ENCODE measurements at regions not wholly inside any gene's neighbourhood (a gene's known extent, or its start where the extent isn't known, plus 50 kb on each side); places are given as distances from the start of the nearest gene placed in this dataset.
"Not testable (repeated sequence)": the region's sequence is repeated elsewhere in the genome, so short reads cannot be mapped to it uniquely, and the experiment has no call there.

- H3K36me3 Mint-ChIP-seq; H3K9me3 Mint-ChIP-seq; H3K4me1 Mint-ChIP-seq (ENCODE audit: low read depth); CTCF ChIA-PET; H3K4me3 Mint-ChIP-seq; H3K27ac Mint-ChIP-seq; H3K27me3 Mint-ChIP-seq; intact Hi-C loops (cut with micrococcal nuclease); POLR2A ChIA-PET; DNase-seq: not testable (repeated sequence)
Observed at GRCh38 chr5:100079163-100079562, 456.0 kb upstream of the FAM174A start.

DNA sequence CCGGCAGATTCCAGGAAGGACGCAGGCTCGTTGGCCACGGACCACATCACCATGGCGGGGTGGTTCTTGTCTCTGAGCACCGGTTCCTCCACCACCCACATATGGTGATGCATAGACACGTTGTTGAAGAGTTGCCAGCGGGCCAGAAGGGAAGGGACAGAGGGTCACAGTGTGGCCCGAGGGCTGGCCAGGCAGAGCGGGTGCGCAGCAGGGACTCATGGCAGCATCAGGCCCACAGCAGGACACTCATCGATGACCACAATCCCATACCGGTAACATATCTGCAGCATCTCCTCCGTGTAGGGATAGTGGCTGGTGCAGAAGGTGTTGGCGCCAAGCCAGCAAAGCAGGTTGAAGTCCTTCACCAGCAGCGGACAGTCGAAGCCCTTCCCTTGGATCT, 469.2 kb upstream of the FAM174A start:
- H3K9me3 Mint-ChIP-seq; CTCF ChIA-PET; H3K4me3 Mint-ChIP-seq; H3K27me3 Mint-ChIP-seq; H3K4me1 Mint-ChIP-seq (ENCODE audit: low read depth); H3K27ac Mint-ChIP-seq; DNase-seq; intact Hi-C loops (cut with micrococcal nuclease); H3K36me3 Mint-ChIP-seq; POLR2A ChIA-PET: not testable (repeated sequence)

GRCh38 chr5:100043475-100043874, 491.7 kb upstream of the FAM174A start:
- ChIA-PET CTCF (no interaction called here), POLR2A (no interaction called here)
- H3K27me3 Mint-ChIP-seq: no peaks in the 10 kb centered on the region
- no peak for DNase-seq
- intact Hi-C loops (cut with micrococcal nuclease): no loop called here
- no peaks in the 10 kb centered on the region for H3K9me3 Mint-ChIP-seq
- H3K36me3 Mint-ChIP-seq: no peaks in the 10 kb centered on the region
- H3K27ac Mint-ChIP-seq: no peak overlapping the region
- H3K4me1 Mint-ChIP-seq (ENCODE audit: low read depth): no peaks in the 10 kb centered on the region
- H3K4me3 Mint-ChIP-seq: no peak overlapping the region

DNA sequence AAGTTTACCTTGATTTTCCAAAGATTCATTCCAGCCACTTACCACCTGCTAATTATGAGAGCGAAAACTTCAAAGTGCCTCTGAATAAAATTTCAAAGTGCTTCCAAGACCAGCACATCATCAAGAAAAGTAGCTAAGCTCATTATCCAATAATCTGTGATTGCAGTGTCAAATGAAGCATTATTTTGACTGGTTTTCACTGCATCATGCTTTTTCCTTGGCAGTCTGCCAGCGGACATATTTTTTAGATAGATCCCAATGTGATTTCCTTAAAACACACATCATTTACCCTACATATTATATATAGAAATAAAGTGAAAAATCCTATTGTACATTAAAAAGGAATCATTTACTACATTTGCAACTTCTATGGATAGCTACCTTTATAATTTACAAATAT, 508.6 kb upstream of the FAM174A start:
- Mint-ChIP-seq H3K4me3 (no peak overlapping the region), H3K27me3 (no peaks in the 10 kb centered on the region), H3K36me3 (no peaks in the 10 kb centered on the region), H3K27ac (no peak overlapping the region), H3K4me1 (ENCODE audit: low read depth) (no peaks in the 10 kb centered on the region), H3K9me3 (no peaks in the 10 kb centered on the region)
- DNase-seq: no peak
- POLR2A ChIA-PET: no interaction called here
- CTCF ChIA-PET: no interaction called here
- intact Hi-C loops (cut with micrococcal nuclease): no loop called here

GRCh38 chr5:100023536-100023935, 511.6 kb upstream of the FAM174A start:
- no peaks in the 10 kb centered on the region for H3K4me1 Mint-ChIP-seq (ENCODE audit: low read depth)
- no peak overlapping the region for H3K27ac Mint-ChIP-seq
- H3K27me3 Mint-ChIP-seq: no peaks in the 10 kb centered on the region
- H3K36me3 Mint-ChIP-seq: no peaks in the 10 kb centered on the region
- no peak overlapping the region for H3K4me3 Mint-ChIP-seq
- DNase-seq: no peak
- POLR2A ChIA-PET: no interaction called here
- intact Hi-C loops (cut with micrococcal nuclease): no loop called here
- CTCF ChIA-PET: no interaction called here
- no peaks in the 10 kb centered on the region for H3K9me3 Mint-ChIP-seq

DNA sequence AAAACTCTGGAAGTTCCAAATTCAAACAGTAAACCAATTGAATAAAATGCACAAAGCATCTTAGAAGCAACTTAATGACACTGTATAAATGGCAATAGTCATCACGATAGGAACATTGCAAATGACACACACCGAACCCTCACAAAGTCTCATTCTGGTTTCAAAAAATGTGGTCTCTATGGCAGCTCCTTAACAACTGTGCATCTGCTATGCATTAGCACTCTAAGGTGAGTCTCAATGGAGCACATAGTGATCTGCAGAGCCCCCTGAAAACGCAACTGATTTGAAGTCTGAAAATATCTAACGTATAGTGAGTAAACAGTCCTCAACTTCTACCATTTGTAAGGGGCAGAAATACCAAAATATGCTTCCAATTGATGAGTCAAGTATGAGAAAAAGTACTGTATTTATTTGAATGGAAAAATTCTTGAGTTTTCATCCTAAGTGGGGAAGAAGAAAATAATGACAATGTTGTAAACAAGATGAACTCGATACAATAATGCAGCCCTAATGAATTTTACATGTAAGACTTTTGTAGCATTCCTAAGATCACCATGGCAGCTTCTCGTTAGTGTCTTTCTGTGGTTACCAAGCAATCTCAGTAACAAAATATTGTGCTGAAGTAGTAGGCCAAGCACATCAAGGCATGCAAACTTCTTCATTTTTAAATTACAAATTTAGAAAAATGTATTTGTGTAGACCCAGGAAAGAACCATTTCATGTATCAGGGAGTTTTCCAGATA, 517.5 kb upstream of the FAM174A start:
- Mint-ChIP-seq H3K27me3 (no peaks in the 10 kb centered on the region), H3K27ac (no peak overlapping the region), H3K9me3 (no peaks in the 10 kb centered on the region), H3K4me3 (no peak overlapping the region), H3K36me3 (no peaks in the 10 kb centered on the region), H3K4me1 (ENCODE audit: low read depth) (no peaks in the 10 kb centered on the region)
- POLR2A ChIA-PET: no interaction called here
- DNase-seq: no peak
- intact Hi-C loops (cut with micrococcal nuclease): no loop called here
- CTCF ChIA-PET: no interaction called here

DNA sequence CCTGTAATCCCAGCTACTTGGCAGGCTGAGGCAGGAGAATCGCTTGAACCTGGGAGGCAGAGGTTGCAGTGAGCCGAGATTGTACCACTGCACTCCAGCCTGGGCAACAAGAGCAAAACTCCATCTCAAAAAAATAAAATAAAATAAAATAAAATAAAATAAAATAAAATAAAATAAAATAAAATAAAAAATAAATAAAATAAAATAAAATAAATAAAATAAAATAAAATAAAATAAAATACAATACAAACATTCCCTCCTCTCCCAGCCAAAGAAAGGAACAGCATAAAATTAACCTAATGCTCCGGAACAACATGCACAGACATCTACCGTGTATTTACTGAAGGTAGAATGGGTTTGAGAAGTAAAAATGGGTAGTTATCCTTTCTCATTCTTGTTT, 521.9 kb upstream of the FAM174A start:
- intact Hi-C loops (cut with micrococcal nuclease); H3K27me3 Mint-ChIP-seq; H3K27ac Mint-ChIP-seq; CTCF ChIA-PET; DNase-seq; H3K4me1 Mint-ChIP-seq (ENCODE audit: low read depth); H3K4me3 Mint-ChIP-seq; H3K36me3 Mint-ChIP-seq; H3K9me3 Mint-ChIP-seq; POLR2A ChIA-PET: not testable (repeated sequence)

GRCh38 chr5:100011160-100011559, 524.0 kb upstream of the FAM174A start:
- CTCF ChIA-PET; H3K27me3 Mint-ChIP-seq; intact Hi-C loops (cut with micrococcal nuclease); DNase-seq; H3K9me3 Mint-ChIP-seq; H3K4me1 Mint-ChIP-seq (ENCODE audit: low read depth); H3K27ac Mint-ChIP-seq; POLR2A ChIA-PET; H3K36me3 Mint-ChIP-seq; H3K4me3 Mint-ChIP-seq: not testable (repeated sequence)

- ChIA-PET CTCF (no interaction called here), POLR2A (no interaction called here)
- no peak for DNase-seq
- H3K27me3 Mint-ChIP-seq: no peaks in the 10 kb centered on the region
- no peak overlapping the region for H3K4me3 Mint-ChIP-seq
- peaks cover 15% of the 10 kb centered on the region for H3K9me3 Mint-ChIP-seq
- H3K36me3 Mint-ChIP-seq: no peaks in the 10 kb centered on the region
- H3K4me1 Mint-ChIP-seq (ENCODE audit: low read depth): no peaks in the 10 kb centered on the region
- no peak overlapping the region for H3K27ac Mint-ChIP-seq
- intact Hi-C loops (cut with micrococcal nuclease): no loop called here
Observed at GRCh38 chr5:100004969-100005368, 530.2 kb upstream of the FAM174A start.

GRCh38 chr5:99998319-99998718, 536.9 kb upstream of the FAM174A start:
- no peak overlapping the region for H3K27ac Mint-ChIP-seq
- no peaks in the 10 kb centered on the region for H3K36me3 Mint-ChIP-seq
- ChIA-PET CTCF (no interaction called here), POLR2A (no interaction called here)
- no peaks in the 10 kb centered on the region for H3K27me3 Mint-ChIP-seq
- H3K4me3 Mint-ChIP-seq: no peak overlapping the region
- DNase-seq: no peak
- H3K9me3 Mint-ChIP-seq: peaks cover 13% of the 10 kb centered on the region
- intact Hi-C loops (cut with micrococcal nuclease): no loop called here
- no peaks in the 10 kb centered on the region for H3K4me1 Mint-ChIP-seq (ENCODE audit: low read depth)

GRCh38 chr5:99995407-99995806, 539.8 kb upstream of the FAM174A start:
- Mint-ChIP-seq H3K27me3 (no peaks in the 10 kb centered on the region), H3K9me3 (no peaks in the 10 kb centered on the region), H3K27ac (no peak overlapping the region), H3K4me1 (ENCODE audit: low read depth) (no peaks in the 10 kb centered on the region), H3K36me3 (no peaks in the 10 kb centered on the region), H3K4me3 (no peak overlapping the region)
- ChIA-PET POLR2A (no interaction called here), CTCF (no interaction called here)
- intact Hi-C loops (cut with micrococcal nuclease): no loop called here
- DNase-seq: no peak

GRCh38 chr5:99973779-99974178, 561.4 kb upstream of the FAM174A start:
- no peak for DNase-seq
- H3K36me3 Mint-ChIP-seq: no peaks in the 10 kb centered on the region
- H3K27me3 Mint-ChIP-seq: no peaks in the 10 kb centered on the region
- H3K4me1 Mint-ChIP-seq (ENCODE audit: low read depth): no peaks in the 10 kb centered on the region
- no peaks in the 10 kb centered on the region for H3K9me3 Mint-ChIP-seq
- POLR2A ChIA-PET: no interaction called here
- intact Hi-C loops (cut with micrococcal nuclease): no loop called here
- H3K27ac Mint-ChIP-seq: no peak overlapping the region
- CTCF ChIA-PET: no interaction called here
- no peak overlapping the region for H3K4me3 Mint-ChIP-seq

DNA sequence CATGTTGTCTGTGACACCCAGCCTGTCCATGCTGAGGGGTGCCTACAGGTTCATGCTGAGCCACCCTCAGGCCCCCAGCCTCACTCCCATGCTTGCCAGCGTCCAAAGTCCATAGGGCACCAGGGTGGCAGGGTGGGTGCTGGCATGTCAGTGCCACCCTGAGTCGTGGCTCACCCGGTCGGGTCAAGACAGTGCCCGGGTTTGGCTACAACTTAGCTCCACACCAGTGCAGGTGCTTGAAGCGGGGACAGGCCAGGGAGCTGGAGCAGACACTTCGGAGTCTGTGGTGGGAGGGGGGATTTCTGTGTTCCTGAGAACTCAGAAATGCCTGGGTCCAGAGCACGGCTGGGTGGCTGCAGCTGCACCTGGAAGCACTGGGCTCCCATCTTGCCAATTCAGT, 579.2 kb upstream of the FAM174A start:
- intact Hi-C loops (cut with micrococcal nuclease): no loop called here
- no peak overlapping the region for H3K27ac Mint-ChIP-seq
- H3K27me3 Mint-ChIP-seq: no peaks in the 10 kb centered on the region
- no peaks in the 10 kb centered on the region for H3K36me3 Mint-ChIP-seq
- ChIA-PET POLR2A (no interaction called here), CTCF (no interaction called here)
- H3K9me3 Mint-ChIP-seq: no peaks in the 10 kb centered on the region
- no peak overlapping the region for H3K4me3 Mint-ChIP-seq
- H3K4me1 Mint-ChIP-seq (ENCODE audit: low read depth): no peaks in the 10 kb centered on the region
- DNase-seq: no peak

DNA sequence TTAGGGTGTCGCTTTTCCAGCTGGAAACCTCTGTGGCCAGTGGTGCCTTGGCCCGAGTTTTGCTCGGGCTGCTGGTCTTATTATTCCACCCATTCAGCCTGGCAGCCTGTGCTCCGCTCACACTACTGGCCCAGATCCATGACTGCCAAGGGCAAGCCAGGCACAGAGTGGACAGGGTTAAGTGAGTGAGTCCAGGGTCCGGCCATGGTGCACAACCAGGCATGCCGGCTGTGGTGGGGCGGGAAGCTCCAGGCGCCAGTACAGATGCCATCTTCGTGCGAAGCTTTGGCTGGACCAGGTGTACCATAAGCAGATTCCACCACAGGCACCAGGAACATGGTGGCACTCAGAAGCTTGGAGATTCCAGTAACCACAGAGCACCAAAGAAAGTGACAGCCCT, 580.2 kb upstream of the FAM174A start:
- ChIA-PET POLR2A (no interaction called here), CTCF (no interaction called here)
- Mint-ChIP-seq H3K9me3 (no peaks in the 10 kb centered on the region), H3K4me1 (ENCODE audit: low read depth) (no peaks in the 10 kb centered on the region), H3K27me3 (no peaks in the 10 kb centered on the region), H3K27ac (no peak overlapping the region), H3K36me3 (no peaks in the 10 kb centered on the region), H3K4me3 (no peak overlapping the region)
- DNase-seq: no peak
- intact Hi-C loops (cut with micrococcal nuclease): no loop called here
